Ascending aorta (tissue), 2 donors: ENCODE measurements at regions not wholly inside any gene's neighbourhood (a gene's known extent, or its start where the extent isn't known, plus 50 kb on each side); places are given as distances from the start of the nearest gene placed in this dataset.

Source experiments
- DNase-seq, 2 donors: peaks; one replicate each; pipeline ENCODE4 v3.0.0-alpha.2; 2019; ENCODE audit warnings: low spot score in 2 of 2
- H3K27ac ChIP-seq, 2 donors: fragments of 200-600 bp; sonication (generic); one replicate each; pipeline ENCODE4 v1.5.1; 2016 to 2017; ENCODE audit warnings: mild to moderate bottlenecking in 1 of 2
- H3K27me3 ChIP-seq: fragments of 200-600 bp; sonication (generic); one replicate; pipeline ENCODE4 v1.5.1; 2017
- H3K36me3 ChIP-seq, 2 donors: fragments of 200-600 bp; sonication (generic); one replicate each; pipeline ENCODE4 v1.5.1; 2016
- H3K4me1 ChIP-seq, 2 donors: fragments of 200-600 bp; sonication (generic); one replicate each; pipeline ENCODE4 v1.5.1; 2016 to 2017; ENCODE audit warnings: mild to moderate bottlenecking in 1 of 2
- H3K4me3 ChIP-seq, 2 donors: fragments of 200-600 bp; sonication (generic); one replicate each; pipeline ENCODE4 v1.5.1; 2016 to 2017; ENCODE audit warnings: mild to moderate bottlenecking in 1 of 2
- H3K9me3 ChIP-seq, 2 donors: fragments of 200-600 bp; sonication (generic); one replicate each; pipeline ENCODE4 v1.5.1; 2016
- intact Hi-C: fragments of 100-400 bp; cut with DNase I; formaldehyde crosslinking; loops from one replicate; pipeline ENCODE4 v1.15.1; 2023
- TF ChIP-seq, protein P1 (sequence below), 3 experiments: fragments of 200-600 bp in 2 of 3; fragments of 450-650 bp in 1 of 3; sonication (generic) in 2 of 3; IDR thresholded peaks; one replicate each; pipeline ENCODE4 v1.5.1; 2016 to 2019; ENCODE audit warnings: antibody characterized with exemption in 3 of 3, mild to moderate bottlenecking in 1 of 3, moderate library complexity in 1 of 3

- Histone ChIP-seq H3K27ac (no peak overlapping the region), H3K9me3 (no peaks in the 10 kb centered on the region), H3K4me3 (no peak overlapping the region), H3K27me3 (no peaks in the 10 kb centered on the region), H3K4me1 (no peaks in the 10 kb centered on the region), H3K36me3 (no peaks in the 10 kb centered on the region)
- TF ChIP-seq, protein P1, sequence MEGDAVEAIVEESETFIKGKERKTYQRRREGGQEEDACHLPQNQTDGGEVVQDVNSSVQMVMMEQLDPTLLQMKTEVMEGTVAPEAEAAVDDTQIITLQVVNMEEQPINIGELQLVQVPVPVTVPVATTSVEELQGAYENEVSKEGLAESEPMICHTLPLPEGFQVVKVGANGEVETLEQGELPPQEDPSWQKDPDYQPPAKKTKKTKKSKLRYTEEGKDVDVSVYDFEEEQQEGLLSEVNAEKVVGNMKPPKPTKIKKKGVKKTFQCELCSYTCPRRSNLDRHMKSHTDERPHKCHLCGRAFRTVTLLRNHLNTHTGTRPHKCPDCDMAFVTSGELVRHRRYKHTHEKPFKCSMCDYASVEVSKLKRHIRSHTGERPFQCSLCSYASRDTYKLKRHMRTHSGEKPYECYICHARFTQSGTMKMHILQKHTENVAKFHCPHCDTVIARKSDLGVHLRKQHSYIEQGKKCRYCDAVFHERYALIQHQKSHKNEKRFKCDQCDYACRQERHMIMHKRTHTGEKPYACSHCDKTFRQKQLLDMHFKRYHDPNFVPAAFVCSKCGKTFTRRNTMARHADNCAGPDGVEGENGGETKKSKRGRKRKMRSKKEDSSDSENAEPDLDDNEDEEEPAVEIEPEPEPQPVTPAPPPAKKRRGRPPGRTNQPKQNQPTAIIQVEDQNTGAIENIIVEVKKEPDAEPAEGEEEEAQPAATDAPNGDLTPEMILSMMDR (IDR thresholded peaks at IDR 0.05), result no peak
- intact Hi-C loops, result no loop called here
- DNase-seq, result no peak
Observed at GRCh38 chr12:87385322-87385721, 643.9 kb downstream of the C12orf50 start.

DNA sequence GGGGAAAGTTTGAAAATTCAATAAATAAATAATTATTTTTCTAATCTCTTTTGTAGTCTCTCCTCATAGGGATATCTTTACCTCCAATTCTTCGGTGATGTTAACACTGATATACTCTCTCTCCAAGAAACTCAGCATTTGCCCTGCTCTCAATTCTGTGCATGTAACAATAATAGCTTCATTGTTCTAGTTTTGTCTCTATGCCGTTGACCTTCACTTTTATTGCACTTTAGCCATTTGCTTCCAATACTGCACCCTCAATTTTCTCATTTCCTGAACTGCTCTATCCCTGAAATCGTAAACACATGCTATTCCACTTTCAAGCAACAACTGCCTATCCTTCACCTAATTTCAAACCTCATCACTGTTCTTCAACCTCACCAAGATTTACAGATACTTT lies 645.0 kb downstream of the C12orf50 start:
- Histone ChIP-seq H3K9me3 (no peaks in the 10 kb centered on the region), H3K36me3 (no peaks in the 10 kb centered on the region), H3K4me3 (no peak overlapping the region), H3K4me1 (no peaks in the 10 kb centered on the region), H3K27me3 (no peaks in the 10 kb centered on the region), H3K27ac (no peak overlapping the region)
- TF ChIP-seq, protein P1 (IDR thresholded peaks at IDR 0.05), result no peak
- intact Hi-C loops, result no loop called here
- DNase-seq, result no peak

- Histone ChIP-seq H3K27me3 (no peaks in the 10 kb centered on the region), H3K36me3 (no peaks in the 10 kb centered on the region), H3K4me1 (no peaks in the 10 kb centered on the region), H3K4me3 (no peak overlapping the region), H3K9me3 (no peaks in the 10 kb centered on the region), H3K27ac (no peak overlapping the region)
- no peak for DNase-seq
- intact Hi-C loops, result no loop called here
- TF ChIP-seq, protein P1 (IDR thresholded peaks at IDR 0.05), result no peak
Observed at GRCh38 chr12:87383680-87384079, 645.5 kb downstream of the C12orf50 start.

DNA sequence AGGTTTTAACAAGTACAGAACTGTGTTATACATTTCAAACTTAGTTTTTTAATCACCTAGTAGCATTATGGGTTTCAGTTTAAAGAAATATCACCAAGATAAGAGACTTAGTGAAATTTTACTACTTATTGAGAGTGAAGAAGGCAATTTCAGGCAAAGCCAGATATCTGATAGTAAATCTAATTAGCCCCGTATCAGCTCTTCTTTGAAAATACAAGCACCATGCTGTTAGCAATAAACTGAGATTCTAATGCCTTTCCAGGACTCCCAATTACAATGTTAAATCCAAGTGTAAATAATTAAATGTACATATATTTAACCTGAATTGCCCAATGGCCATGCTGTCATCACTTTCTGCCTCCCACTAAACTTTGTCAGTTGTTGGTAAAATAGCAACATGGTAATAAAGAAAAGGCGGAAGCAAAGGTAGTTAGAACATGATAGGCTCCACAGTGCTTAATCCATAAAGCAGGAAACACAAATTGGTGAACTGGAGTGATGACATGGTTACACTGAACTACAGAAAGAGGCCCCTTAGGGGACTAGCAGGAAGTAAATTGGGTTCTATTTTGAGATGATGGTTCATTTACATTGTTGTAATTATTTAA lies 646.1 kb downstream of the C12orf50 start:
- intact Hi-C loops, result no loop called here
- Histone ChIP-seq H3K4me3 (no peak overlapping the region), H3K4me1 (no peaks in the 10 kb centered on the region), H3K9me3 (no peaks in the 10 kb centered on the region), H3K27ac (no peak overlapping the region), H3K36me3 (no peaks in the 10 kb centered on the region), H3K27me3 (no peaks in the 10 kb centered on the region)
- DNase-seq, result no peak
- TF ChIP-seq, protein P1 (IDR thresholded peaks at IDR 0.05), result no peak

- no peaks in the 10 kb centered on the region for H3K9me3 ChIP-seq
- TF ChIP-seq, protein P1 (IDR thresholded peaks at IDR 0.05), result no peak
- H3K36me3 ChIP-seq, result no peaks in the 10 kb centered on the region
- H3K4me3 ChIP-seq, result no peak overlapping the region
- DNase-seq, result no peak
- intact Hi-C loops, result no loop called here
- H3K27me3 ChIP-seq, result no peaks in the 10 kb centered on the region
- H3K4me1 ChIP-seq, result no peaks in the 10 kb centered on the region
- H3K27ac ChIP-seq, result no peak overlapping the region
Observed at GRCh38 chr12:87382436-87382835, 646.8 kb downstream of the C12orf50 start.

DNA sequence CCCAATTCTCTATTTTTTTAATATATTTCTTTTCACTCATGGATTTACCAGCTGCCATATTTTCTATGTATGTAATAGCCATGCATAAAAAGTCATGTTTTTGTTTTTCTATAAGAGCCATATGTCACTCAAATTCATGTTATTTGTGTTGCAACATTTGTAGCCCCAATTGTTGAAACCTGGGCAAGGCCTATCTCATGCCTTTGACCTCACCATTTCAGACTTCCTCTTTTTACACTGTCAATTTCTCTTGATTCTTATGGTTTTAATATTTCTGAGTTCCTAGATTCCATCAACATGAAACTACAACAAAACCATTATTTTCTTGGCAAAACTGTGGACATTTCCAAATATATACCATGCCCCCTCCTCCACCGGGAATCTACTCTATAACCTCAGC lies 647.5 kb downstream of the C12orf50 start:
- H3K27ac ChIP-seq, result no peak overlapping the region
- DNase-seq, result no peak
- H3K4me1 ChIP-seq, result no peaks in the 10 kb centered on the region
- intact Hi-C loops, result no loop called here
- H3K27me3 ChIP-seq, result no peaks in the 10 kb centered on the region
- no peak overlapping the region for H3K4me3 ChIP-seq
- no peaks in the 10 kb centered on the region for H3K9me3 ChIP-seq
- no peaks in the 10 kb centered on the region for H3K36me3 ChIP-seq
- TF ChIP-seq, protein P1 (IDR thresholded peaks at IDR 0.05), result no peak
